AG10803 (cell line): ENCODE measurements at regions not wholly inside any gene's neighbourhood (a gene's known extent, or its start where the extent isn't known, plus 50 kb on each side); places are given as distances from the start of the nearest gene placed in this dataset.

Experiments
- DNase-seq: peaks from one replicate; pipeline ENCODE4 v3.0.0; 2010; ENCODE audit warnings: low read depth
- H3K4me3 ChIP-seq: 2 replicates; pipeline ENCODE4 v1.5.1; 2011; ENCODE audit warnings: mild to moderate bottlenecking, low read length, control low read depth
- TF ChIP-seq, protein P1 (sequence below): conservative IDR thresholded peaks from 2 replicates; pipeline ENCODE4 v1.5.1; 2011; ENCODE audit warnings: mild to moderate bottlenecking, low read length, control low read depth, inconsistent platforms

DNA sequence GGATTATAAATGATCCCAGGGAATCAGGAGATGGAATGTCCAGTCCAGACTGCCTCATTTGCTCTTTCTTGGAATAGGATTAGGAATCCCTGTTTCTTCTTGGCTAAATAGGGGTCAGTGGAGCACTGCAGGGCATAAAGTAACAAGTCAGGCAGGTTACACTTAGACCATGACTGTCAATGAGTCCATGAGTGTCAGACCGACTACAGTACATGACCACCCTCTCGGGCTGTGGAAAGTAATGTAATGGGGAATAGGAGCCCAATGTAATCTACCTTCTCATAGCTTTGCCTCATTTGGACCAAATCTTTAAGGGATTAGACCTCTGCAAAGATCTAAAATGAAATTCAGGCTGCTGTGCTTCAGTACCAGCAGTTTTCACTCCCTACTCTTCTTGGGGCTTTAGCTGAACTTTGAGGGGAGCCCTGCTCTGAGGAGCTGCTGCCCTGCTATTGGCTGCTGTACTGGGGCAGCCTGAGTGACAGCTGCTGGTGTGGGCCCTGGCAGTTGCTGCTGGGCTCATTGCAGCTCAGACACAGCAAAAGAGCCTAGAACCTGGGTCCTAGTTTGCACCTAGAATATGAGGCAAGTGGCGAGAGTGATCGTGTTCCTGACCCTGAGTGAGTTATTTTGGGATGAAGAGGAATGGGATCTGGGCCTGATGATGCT is 62.2 kb upstream of the OR4E1 start:
- no peak for DNase-seq

DNA sequence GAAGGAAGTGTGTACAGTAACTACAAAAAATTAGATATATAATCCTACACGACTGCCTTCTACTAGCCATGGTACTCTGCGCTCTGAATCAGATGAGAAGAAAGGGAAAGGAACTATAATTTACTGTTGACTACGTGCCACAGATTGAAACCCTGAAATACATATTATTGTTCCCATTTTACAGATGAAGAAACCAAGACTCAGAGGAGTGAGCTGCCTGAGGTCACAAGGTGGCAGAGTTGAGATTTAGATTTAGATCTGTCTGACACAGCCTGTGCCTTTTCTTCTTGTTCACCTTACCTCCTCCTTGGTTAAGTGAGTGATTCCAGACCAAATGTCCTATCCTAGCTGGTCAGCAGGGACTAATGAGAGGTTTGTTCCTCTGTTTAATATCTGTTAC is 61.6 kb upstream of the OR4E1 start:
- H3K4me3 ChIP-seq, result no peak overlapping the region
- TF ChIP-seq, protein P1, sequence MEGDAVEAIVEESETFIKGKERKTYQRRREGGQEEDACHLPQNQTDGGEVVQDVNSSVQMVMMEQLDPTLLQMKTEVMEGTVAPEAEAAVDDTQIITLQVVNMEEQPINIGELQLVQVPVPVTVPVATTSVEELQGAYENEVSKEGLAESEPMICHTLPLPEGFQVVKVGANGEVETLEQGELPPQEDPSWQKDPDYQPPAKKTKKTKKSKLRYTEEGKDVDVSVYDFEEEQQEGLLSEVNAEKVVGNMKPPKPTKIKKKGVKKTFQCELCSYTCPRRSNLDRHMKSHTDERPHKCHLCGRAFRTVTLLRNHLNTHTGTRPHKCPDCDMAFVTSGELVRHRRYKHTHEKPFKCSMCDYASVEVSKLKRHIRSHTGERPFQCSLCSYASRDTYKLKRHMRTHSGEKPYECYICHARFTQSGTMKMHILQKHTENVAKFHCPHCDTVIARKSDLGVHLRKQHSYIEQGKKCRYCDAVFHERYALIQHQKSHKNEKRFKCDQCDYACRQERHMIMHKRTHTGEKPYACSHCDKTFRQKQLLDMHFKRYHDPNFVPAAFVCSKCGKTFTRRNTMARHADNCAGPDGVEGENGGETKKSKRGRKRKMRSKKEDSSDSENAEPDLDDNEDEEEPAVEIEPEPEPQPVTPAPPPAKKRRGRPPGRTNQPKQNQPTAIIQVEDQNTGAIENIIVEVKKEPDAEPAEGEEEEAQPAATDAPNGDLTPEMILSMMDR, result no peak
- DNase-seq, result no peak

More for the DNA sequence above, 62.2 kb upstream of the OR4E1 start:
- TF ChIP-seq, protein P1, result no peak
- no peak overlapping the region for H3K4me3 ChIP-seq

DNA sequence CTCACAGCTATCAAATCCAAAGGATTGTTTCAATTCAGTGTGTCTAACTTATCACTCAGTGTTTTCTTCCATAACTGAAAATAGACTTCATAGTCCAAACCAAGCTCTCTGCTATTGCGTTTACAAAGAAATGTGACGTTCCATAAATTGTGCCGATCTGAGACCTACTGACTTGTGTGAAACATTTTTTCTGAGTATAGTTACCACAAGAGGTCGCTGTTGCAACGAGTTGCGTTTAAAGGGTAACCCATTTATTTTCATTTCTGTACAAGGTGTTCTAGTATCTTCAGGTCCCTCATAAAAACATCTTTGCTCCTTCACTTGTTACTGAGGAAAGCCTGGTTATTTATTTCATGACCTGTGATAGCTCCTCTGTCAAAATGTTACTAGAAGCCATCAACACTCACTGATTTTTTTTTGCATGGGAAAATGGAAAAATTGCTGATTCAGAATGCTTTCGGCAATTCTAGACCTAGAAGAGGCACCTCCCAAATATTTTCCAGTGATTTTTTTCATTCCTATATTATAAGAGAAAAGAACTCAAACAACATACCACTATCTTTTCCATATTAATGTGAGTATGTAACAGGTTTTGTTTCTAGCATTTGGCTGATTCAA is 60.9 kb upstream of the OR4E1 start:
- no peak overlapping the region for H3K4me3 ChIP-seq
- TF ChIP-seq, protein P1, result peak; percentile 36
- DNase-seq, result no peak

DNA sequence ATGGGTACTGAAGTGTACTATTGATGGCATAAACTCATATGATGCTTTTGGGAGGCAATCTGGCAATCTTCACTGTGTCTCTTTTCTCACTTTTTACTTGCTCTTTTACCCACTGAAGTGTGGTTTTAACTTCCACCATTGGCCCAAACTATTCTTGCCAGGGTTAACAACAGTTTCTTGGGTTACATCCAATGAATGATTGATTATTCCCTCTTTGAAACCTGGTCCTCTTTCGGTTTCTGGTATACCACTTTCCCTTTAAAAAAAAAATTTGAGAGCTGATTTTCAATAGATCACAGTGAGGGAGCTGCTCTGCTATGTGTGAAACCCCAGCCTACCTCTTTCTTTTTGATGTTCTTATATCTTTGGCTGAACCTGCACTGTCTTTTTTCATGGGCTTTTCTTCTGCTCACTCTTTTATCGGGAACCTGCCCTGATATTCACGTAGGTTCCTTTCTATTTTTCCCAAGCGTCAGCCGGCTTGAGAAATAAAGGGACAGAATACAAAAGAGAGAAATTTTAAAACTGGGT is 56.1 kb upstream of the OR4E1 start:
- no peak overlapping the region for H3K4me3 ChIP-seq
- DNase-seq, result no peak
- TF ChIP-seq, protein P1, result no peak

DNA sequence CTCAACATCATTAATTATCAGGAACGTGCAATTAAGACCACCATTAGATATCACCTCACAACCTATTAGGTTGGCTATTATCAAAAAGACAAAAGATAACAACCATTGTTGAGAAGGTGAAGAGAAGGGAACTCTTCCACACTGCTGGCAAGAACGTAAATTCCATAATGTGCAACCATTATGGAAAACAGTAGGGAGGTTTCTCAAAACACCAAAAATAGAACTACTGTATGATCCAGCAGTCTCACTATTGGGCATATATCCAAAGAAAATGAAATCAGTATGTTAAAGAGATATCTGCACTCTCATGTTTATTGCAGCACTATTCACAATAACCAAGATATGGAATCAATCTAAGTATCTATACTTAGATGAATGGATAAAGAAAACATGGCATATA is 51.6 kb upstream of the OR4E1 start:
- DNase-seq, result no peak
- no peak overlapping the region for H3K4me3 ChIP-seq
- TF ChIP-seq, protein P1, result no peak

DNA sequence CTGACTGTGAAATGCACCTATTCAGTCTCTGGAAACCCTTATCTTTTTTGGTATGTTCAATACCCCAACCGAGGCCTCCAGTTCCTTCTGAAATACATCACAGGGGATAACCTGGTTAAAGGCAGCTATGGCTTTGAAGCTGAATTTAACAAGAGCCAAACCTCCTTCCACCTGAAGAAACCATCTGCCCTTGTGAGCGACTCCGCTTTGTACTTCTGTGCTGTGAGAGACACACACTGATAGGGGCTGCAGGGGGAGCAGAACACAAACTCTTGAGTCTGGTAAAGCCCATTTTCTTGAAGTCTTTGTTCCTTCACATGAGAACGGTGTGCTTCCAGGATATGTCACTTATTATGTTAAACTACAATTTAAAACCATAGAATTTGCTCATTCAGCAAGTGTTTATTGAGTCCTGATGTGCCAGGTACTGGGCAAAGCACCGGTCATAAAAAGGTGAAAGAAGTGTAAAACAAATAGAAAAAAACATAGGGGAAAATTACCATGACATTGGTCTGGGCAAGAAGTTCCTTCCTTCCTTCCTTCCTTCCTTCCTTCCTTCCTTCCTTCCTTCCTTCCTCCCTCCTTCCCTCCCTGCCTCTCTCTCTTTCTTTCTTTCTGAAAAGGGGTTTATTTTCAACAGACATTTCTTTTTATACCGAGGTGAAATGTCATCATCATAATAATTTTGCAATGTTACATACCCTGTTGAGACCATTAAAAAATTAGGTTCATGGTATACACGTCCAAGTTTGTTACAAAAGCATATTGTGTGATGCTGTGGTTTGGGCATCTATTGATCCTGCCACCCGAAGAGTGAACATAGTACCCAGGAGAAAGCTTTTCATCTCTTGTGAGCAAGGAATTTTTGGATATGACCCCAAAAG is 50.7 kb upstream of the OR4E1 start:
- no peak for DNase-seq
- H3K4me3 ChIP-seq, result no peak overlapping the region
- TF ChIP-seq, protein P1, result no peak
